MCF 10A (cell line): ENCODE measurements at regions not wholly inside any gene's neighbourhood (a gene's known extent, or its start where the extent isn't known, plus 50 kb on each side); places are given as distances from the start of the nearest gene placed in this dataset.

Experiments
- BruUV-seq: library from RNA; stranded (reverse); fragments of 400-500 nt; replicated peaks from 2 replicates; lab custom pipeline; 2021; lab: Mats Ljungman, UMichigan
- CTCF ChIA-PET: fragments of 300-600 bp; sonication (Branson Sonifier 250); formaldehyde crosslinking; extraction: SDS; loops from one replicate; lab custom pipeline; 2021; ENCODE audit warnings: antibody characterized with exemption, inconsistent platforms; lab: Yijun Ruan, JAX
- POLR2A ChIA-PET: fragments of 300-600, 350-650 bp; sonication (Branson Sonifier 250); formaldehyde crosslinking; extraction: SDS; loops from one replicate; lab custom pipeline; 2020; ENCODE audit warnings: antibody characterized with exemption, inconsistent platforms; lab: Yijun Ruan, JAX
- DNase-seq: peaks from one replicate; pipeline ENCODE4 v3.0.0-alpha.2; 2018; ENCODE audit not compliant: unreplicated experiment
- H3K27ac Mint-ChIP-seq: one replicate; pipeline ENCODE4 v1.8.0; 2022; ENCODE audit warnings: mild to moderate bottlenecking, low read depth, mixed read lengths; ENCODE audit not compliant: unreplicated experiment
- H3K27me3 Mint-ChIP-seq: one replicate; pipeline ENCODE4 v1.8.0; 2022; ENCODE audit warnings: mixed read lengths; ENCODE audit not compliant: insufficient read depth, unreplicated experiment
- H3K36me3 Mint-ChIP-seq: one replicate; pipeline ENCODE4 v1.8.0; 2022; ENCODE audit warnings: mild to moderate bottlenecking, moderate library complexity, mixed read lengths; ENCODE audit not compliant: insufficient read depth, unreplicated experiment
- H3K4me1 Mint-ChIP-seq: one replicate; pipeline ENCODE4 v1.8.0; 2022; ENCODE audit warnings: mixed read lengths; ENCODE audit not compliant: insufficient read depth, unreplicated experiment
- H3K4me3 Mint-ChIP-seq: one replicate; pipeline ENCODE4 v1.8.0; 2022; ENCODE audit warnings: mild to moderate bottlenecking, moderate library complexity, mixed read lengths; ENCODE audit not compliant: unreplicated experiment
- H3K9me3 Mint-ChIP-seq: one replicate; pipeline ENCODE4 v1.8.0; 2022; ENCODE audit warnings: mixed read lengths; ENCODE audit not compliant: unreplicated experiment
- CTCF ChIP-seq: fragments of 200-600 bp; IDR thresholded peaks from one replicate; pipeline ENCODE4 v1.8.0; 2022; ENCODE audit warnings: antibody characterized with exemption, mild to moderate bottlenecking; ENCODE audit not compliant: unreplicated experiment
- intact Hi-C: fragments of 100-400 bp; cut with micrococcal nuclease; formaldehyde crosslinking; loops from 2 replicates; pipeline ENCODE4 v1.14.1; 2022

GRCh38 chr7:12987238-12987637 lies 299.8 kb downstream of the ARL4A start:
- BruUV-seq: no TSS peak
- Mint-ChIP-seq H3K27me3 (no peaks in the 10 kb centered on the region), H3K9me3 (no peaks in the 10 kb centered on the region), H3K4me3 (no peak overlapping the region), H3K36me3 (no peaks in the 10 kb centered on the region), H3K27ac (no peak overlapping the region), H3K4me1 (peaks cover 10% of the 10 kb centered on the region)
- ChIA-PET CTCF (no interaction called here), POLR2A (interaction anchor here (1.5 to 1.6 kb wide), 2 partner anchors 31 to 44 kb away, joined by 3 to 6 read pairs; no protein-coding TSS in a partner anchor)
- no peak for TF ChIP-seq CTCF
- intact Hi-C loops: loop anchor here (10.0 kb wide), 1 partner anchor 108 kb away; no protein-coding TSS in a partner anchor
- DNase-seq: no peak

DNA sequence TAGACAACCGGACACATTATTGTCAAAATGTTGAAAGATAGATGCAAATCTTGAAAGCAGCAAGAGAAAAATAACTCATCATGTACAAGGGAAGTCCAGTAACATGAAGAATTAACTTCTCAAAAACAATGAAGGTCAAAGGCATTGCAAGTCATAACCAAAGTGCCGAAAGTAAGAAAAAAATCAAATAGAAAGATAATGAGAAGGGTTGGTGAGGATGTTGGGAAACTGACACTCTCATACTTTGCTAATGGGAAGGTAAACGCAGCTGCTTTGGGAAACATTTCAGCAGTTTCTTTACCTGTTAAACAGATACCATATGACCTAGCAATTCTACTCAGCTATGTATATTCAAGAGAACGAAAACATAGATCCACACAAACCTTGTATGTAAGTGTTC lies 303.0 kb downstream of the ARL4A start:
- TF ChIP-seq CTCF: no peak
- no peaks in the 10 kb centered on the region for H3K9me3 Mint-ChIP-seq
- POLR2A ChIA-PET: interaction anchor here (1.3 to 2.4 kb wide), 4 partner anchors 27 to 118 kb away, joined by 3 to 14 read pairs (median 4); no protein-coding TSS in a partner anchor
- DNase-seq: no peak
- H3K4me3 Mint-ChIP-seq: no peak overlapping the region
- no peak overlapping the region for H3K27ac Mint-ChIP-seq
- no peaks in the 10 kb centered on the region for H3K36me3 Mint-ChIP-seq
- intact Hi-C loops: no loop called here
- no TSS peak for BruUV-seq
- peaks cover 10% of the 10 kb centered on the region for H3K4me1 Mint-ChIP-seq
- CTCF ChIA-PET: interaction anchor here (2.7 kb wide), 1 partner anchor 304 kb away, joined by 11 read pairs; the partner anchor contains the start of gene ARL4A
- H3K27me3 Mint-ChIP-seq: no peaks in the 10 kb centered on the region

DNA sequence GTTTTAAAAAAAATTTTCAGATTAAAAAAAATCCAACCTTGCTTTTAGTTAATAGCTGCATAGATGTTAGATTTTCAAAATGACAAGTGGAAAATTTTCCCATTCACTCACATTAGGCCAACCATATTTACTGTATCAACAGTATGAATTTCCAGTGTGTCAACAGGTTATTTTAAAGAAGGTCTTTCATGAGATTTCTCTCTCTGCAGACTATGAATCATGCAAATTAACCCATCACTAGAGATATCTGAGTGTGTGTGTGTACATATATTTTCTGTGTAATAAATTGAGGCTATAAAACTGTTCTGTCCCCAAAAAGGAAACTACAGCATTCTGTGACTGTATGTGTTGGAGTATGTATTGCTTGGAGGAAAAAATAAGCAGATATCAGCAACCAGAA lies 305.6 kb downstream of the ARL4A start:
- no peaks in the 10 kb centered on the region for H3K36me3 Mint-ChIP-seq
- CTCF ChIA-PET: interaction anchor here (0.6 kb wide), 1 partner anchor 30 kb away, joined by 5 read pairs; no protein-coding TSS in a partner anchor
- H3K27me3 Mint-ChIP-seq: no peaks in the 10 kb centered on the region
- no peak overlapping the region for H3K4me3 Mint-ChIP-seq
- H3K4me1 Mint-ChIP-seq: peaks cover 10% of the 10 kb centered on the region
- intact Hi-C loops: no loop called here
- POLR2A ChIA-PET: no interaction called here
- no TSS peak for BruUV-seq
- TF ChIP-seq CTCF: no peak
- no peak overlapping the region for H3K27ac Mint-ChIP-seq
- no peak for DNase-seq
- H3K9me3 Mint-ChIP-seq: peaks cover 6% of the 10 kb centered on the region

- ChIA-PET CTCF (no interaction called here), POLR2A (no interaction called here)
- peaks cover 17% of the 10 kb centered on the region for H3K9me3 Mint-ChIP-seq
- no peak for DNase-seq
- no peak overlapping the region for H3K27ac Mint-ChIP-seq
- TF ChIP-seq CTCF: no peak
- H3K27me3 Mint-ChIP-seq: no peaks in the 10 kb centered on the region
- H3K4me3 Mint-ChIP-seq: no peak overlapping the region
- no peaks in the 10 kb centered on the region for H3K36me3 Mint-ChIP-seq
- intact Hi-C loops: no loop called here
- H3K4me1 Mint-ChIP-seq: no peaks in the 10 kb centered on the region
- no TSS peak for BruUV-seq
Observed at GRCh38 chr7:12995912-12996469, 308.6 kb downstream of the ARL4A start.
